Activated T-cell treated with anti-CD3 and anti-CD28 coated beads, Interleukin-2, amount 50 U/mL, for 1 hour (primary cell): ENCODE measurements at regions not wholly inside any gene's neighbourhood (a gene's known extent, or its start where the extent isn't known, plus 50 kb on each side); places are given as distances from the start of the nearest gene placed in this dataset.
"Not testable (repeated sequence)": the region's sequence is repeated elsewhere in the genome, so short reads cannot be mapped to it uniquely, and the experiment has no call there.

ENCODE experiments used
- DNase-seq: peaks from one replicate; pipeline ENCODE4 v3.0.0-alpha.2; 2020

- DNase-seq = no peak
Observed at GRCh38 chr9:30103647-30104394, 2280.6 kb upstream of the ACO1 start.

GRCh38 chr9:30107134-30107533 is 2277.3 kb upstream of the ACO1 start:
- not testable (repeated sequence) for DNase-seq

- DNase-seq = no peak
Observed at GRCh38 chr9:30116673-30117217, 2267.7 kb upstream of the ACO1 start.

GRCh38 chr9:30120666-30121065 is 2263.8 kb upstream of the ACO1 start:
- no peak for DNase-seq

GRCh38 chr9:30121611-30122010 is 2262.8 kb upstream of the ACO1 start:
- no peak for DNase-seq

GRCh38 chr9:30125881-30126280 is 2258.6 kb upstream of the ACO1 start:
- no peak for DNase-seq

- DNase-seq = no peak
Observed at GRCh38 chr9:30127371-30127770, 2257.1 kb upstream of the ACO1 start.

GRCh38 chr9:30140407-30140806 is 2244.0 kb upstream of the ACO1 start:
- DNase-seq = no peak

GRCh38 chr9:30160570-30160969 is 2223.9 kb upstream of the ACO1 start:
- no peak for DNase-seq

GRCh38 chr9:30172206-30172605 is 2212.2 kb upstream of the ACO1 start:
- no peak for DNase-seq

GRCh38 chr9:30178610-30179009 is 2205.8 kb upstream of the ACO1 start:
- DNase-seq = no peak

GRCh38 chr9:30193421-30193820 is 2191.0 kb upstream of the ACO1 start:
- DNase-seq = no peak

- no peak for DNase-seq
Observed at GRCh38 chr9:30196941-30197340, 2187.5 kb upstream of the ACO1 start.

- DNase-seq = no peak
Observed at GRCh38 chr9:30197453-30197852, 2187.0 kb upstream of the ACO1 start.

- DNase-seq = no peak
Observed at GRCh38 chr9:30197954-30198353, 2186.5 kb upstream of the ACO1 start.

GRCh38 chr9:30198463-30199309 is 2185.8 kb upstream of the ACO1 start:
- no peak for DNase-seq

GRCh38 chr9:30201024-30201423 is 2183.4 kb upstream of the ACO1 start:
- no peak for DNase-seq

- no peak for DNase-seq
Observed at GRCh38 chr9:30235068-30235467, 2149.4 kb upstream of the ACO1 start.

GRCh38 chr9:30235564-30235963 is 2148.9 kb upstream of the ACO1 start:
- DNase-seq = no peak

GRCh38 chr9:30239878-30240277 is 2144.6 kb upstream of the ACO1 start:
- DNase-seq = no peak

GRCh38 chr9:30243467-30243866 is 2141.0 kb upstream of the ACO1 start:
- no peak for DNase-seq

GRCh38 chr9:30244877-30245276 is 2139.6 kb upstream of the ACO1 start:
- DNase-seq = no peak

GRCh38 chr9:30250872-30251271 is 2133.6 kb upstream of the ACO1 start:
- DNase-seq = no peak

- no peak for DNase-seq
Observed at GRCh38 chr9:30258094-30258493, 2126.3 kb upstream of the ACO1 start.
